CD14-positive monocyte (primary cell): ENCODE measurements at regions not wholly inside any gene's neighbourhood (a gene's known extent, or its start where the extent isn't known, plus 50 kb on each side); places are given as distances from the start of the nearest gene placed in this dataset.

Experiments used
- DNase-seq, 3 donors: peaks; one replicate each; pipeline ENCODE4 v3.0.0-alpha.2; 2011 to 2022
- H2AFZ ChIP-seq: 2 replicates; pipeline ENCODE4 v1.6.0; 2012; ENCODE audit warnings: mild to moderate bottlenecking, low read depth, low read length, inconsistent platforms; ENCODE audit not compliant: insufficient read depth, poor library complexity, severe bottlenecking
- H3K27ac ChIP-seq, 2 donors: 1 replicate in 1 of 2; 2 replicates in 1 of 2; pipeline ENCODE4 v1.5.1; 2012 to 2013; ENCODE audit warnings: low read length in 2 of 2, control low read depth in 1 of 2, inconsistent platforms in 1 of 2, low read depth in 1 of 2, mild to moderate bottlenecking in 1 of 2
- H3K27me3 ChIP-seq, 2 donors: one replicate each; pipeline versions ENCODE4 v1.6.0 to v1.6.1; 2011 to 2013; ENCODE audit warnings: low read length in 2 of 2; ENCODE audit not compliant: control insufficient read depth in 2 of 2, insufficient read depth in 2 of 2
- H3K36me3 ChIP-seq, 2 donors: replicated peaks in 1 of 2; 1 replicate in 1 of 2; 2 replicates in 1 of 2; pipeline versions ENCODE4 v1.5.1 to v1.6.1; 2012 to 2013; ENCODE audit warnings: low read length in 2 of 2, control low read depth in 1 of 2, inconsistent platforms in 1 of 2, mild to moderate bottlenecking in 1 of 2; ENCODE audit not compliant: insufficient read depth in 2 of 2, control insufficient read depth in 1 of 2
- H3K4me1 ChIP-seq, 2 donors: 1 replicate in 1 of 2; 2 replicates in 1 of 2; pipeline versions ENCODE4 v1.5.1 to v1.6.1; 2012 to 2013; ENCODE audit warnings: low read length in 2 of 2, control low read depth in 1 of 2, inconsistent platforms in 1 of 2, mild to moderate bottlenecking in 1 of 2, moderate library complexity in 1 of 2; ENCODE audit not compliant: insufficient read depth in 2 of 2, control insufficient read depth in 1 of 2
- H3K4me2 ChIP-seq: replicated peaks from 2 replicates; pipeline ENCODE3; 2012; ENCODE audit warnings: low read length, moderate library complexity, mild to moderate bottlenecking; ENCODE audit not compliant: poor library complexity, severe bottlenecking; ENCODE audit errors: extremely low read depth
- H3K4me3 ChIP-seq, 3 experiments: fragments of 200-600 bp in 1 of 3; sonication (generic) in 1 of 3; replicated peaks in 1 of 3; 1 replicate in 2 of 3; 2 replicates in 1 of 3; pipeline ENCODE4 v1.5.1; 2011 to 2013; ENCODE audit warnings: low read length in 3 of 3, mild to moderate bottlenecking in 3 of 3, control low read depth in 2 of 3, low read depth in 2 of 3, inconsistent platforms in 1 of 3, moderate library complexity in 1 of 3
- H3K79me2 ChIP-seq: 2 replicates; pipeline ENCODE4 v1.6.0; 2012; ENCODE audit warnings: mild to moderate bottlenecking, control low read depth, inconsistent platforms, low read length, moderate library complexity; ENCODE audit not compliant: insufficient read depth
- H3K9ac ChIP-seq: 2 replicates; pipeline ENCODE4 v1.6.0; 2017; ENCODE audit warnings: low read length, mild to moderate bottlenecking; ENCODE audit not compliant: insufficient read depth, poor library complexity, severe bottlenecking
- H3K9me3 ChIP-seq, 2 donors: replicated peaks in 1 of 2; 1 replicate in 1 of 2; 2 replicates in 1 of 2; pipeline versions ENCODE4 v1.5.1 to v1.6.1; 2012 to 2013; ENCODE audit warnings: low read length in 2 of 2, control low read depth in 1 of 2; ENCODE audit not compliant: control insufficient read depth in 1 of 2, insufficient read depth in 1 of 2
- H4K20me1 ChIP-seq: 2 replicates; pipeline ENCODE4 v1.6.0; 2012; ENCODE audit warnings: mild to moderate bottlenecking, low read length, control low read depth, moderate library complexity; ENCODE audit not compliant: insufficient read depth
- H3K27ac Mint-ChIP-seq, 7 donors: one replicate each; pipeline ENCODE4 v1.8.0; 2020; ENCODE audit warnings: mild to moderate bottlenecking in 7 of 7, mixed read lengths in 7 of 7, moderate library complexity in 6 of 7, inconsistent platforms in 2 of 7
- H3K27me3 Mint-ChIP-seq, 3 donors: one replicate each; pipeline ENCODE4 v1.8.0; 2021 to 2022; ENCODE audit warnings: low read depth in 3 of 3, mild to moderate bottlenecking in 3 of 3, mixed read lengths in 3 of 3, moderate library complexity in 3 of 3, inconsistent platforms in 1 of 3
- H3K36me3 Mint-ChIP-seq, 2 donors: one replicate each; pipeline ENCODE4 v1.8.0; 2020; ENCODE audit warnings: mixed read lengths in 2 of 2, inconsistent platforms in 1 of 2, mild to moderate bottlenecking in 1 of 2
- H3K4me1 Mint-ChIP-seq: one replicate; pipeline ENCODE4 v1.8.0; 2020; ENCODE audit warnings: mild to moderate bottlenecking, mixed read lengths
- H3K4me3 Mint-ChIP-seq, 2 donors: one replicate each; pipeline ENCODE4 v1.8.0; 2020; ENCODE audit warnings: mild to moderate bottlenecking in 2 of 2, mixed read lengths in 2 of 2, moderate library complexity in 1 of 2
- H3K9me3 Mint-ChIP-seq, 7 donors: one replicate each; pipeline ENCODE4 v1.8.0; 2020 to 2022; ENCODE audit warnings: mixed read lengths in 7 of 7, mild to moderate bottlenecking in 6 of 7, moderate library complexity in 6 of 7, inconsistent platforms in 2 of 7
- CTCF ChIP-seq: fragments of 200-600 bp; IDR thresholded peaks from one replicate; pipeline ENCODE4 v1.8.0; 2022; ENCODE audit warnings: antibody characterized with exemption, mild to moderate bottlenecking
- WGBS: methylation state at CpG from one replicate; pipeline ENCODE4 v1.1.5; 2013; ENCODE audit warnings: missing lambda C conversion rate; ENCODE audit not compliant: insufficient coverage; 5-methylcytosine and 5-hydroxymethylcytosine counted together
- intact Hi-C, 2 donors: fragments of 100-400 bp; cut with micrococcal nuclease; formaldehyde crosslinking; loops; one replicate each; pipeline versions ENCODE4 v1.15.0 to v1.15.1; 2023

DNA sequence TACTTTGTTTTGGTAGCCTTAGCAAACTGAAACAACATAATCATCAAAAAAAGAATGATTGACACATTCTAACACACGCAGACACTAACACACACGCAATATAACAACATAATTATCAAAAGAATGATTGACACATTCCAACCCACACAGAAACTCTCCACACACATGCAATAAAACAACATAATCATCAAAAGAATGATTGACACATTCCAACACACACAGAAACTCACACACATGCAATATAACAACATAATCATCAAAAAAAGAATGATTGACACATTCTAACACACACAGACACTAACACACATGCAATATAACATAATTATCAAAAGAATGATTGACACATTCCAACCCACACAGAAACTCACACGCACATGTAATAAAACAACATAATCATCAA lies 172.4 kb downstream of the THBS2 start:
- intact Hi-C loops = no loop called here
- no peak overlapping the region for H3K27ac ChIP-seq
- H3K36me3 Mint-ChIP-seq = no peaks in the 10 kb centered on the region
- H3K4me1 ChIP-seq = no peaks in the 10 kb centered on the region
- no peak overlapping the region for H2AFZ ChIP-seq
- H3K9me3 ChIP-seq = peaks cover 0 to 33% of the 10 kb centered on the region in 2 donors
- no peaks in the 10 kb centered on the region for H3K4me1 Mint-ChIP-seq
- TF ChIP-seq CTCF = no peak
- no peaks in the 10 kb centered on the region for H3K27me3 Mint-ChIP-seq
- H3K9me3 Mint-ChIP-seq = peaks cover 4 to 15% (median 11%) of the 10 kb centered on the region in 7 donors
- H3K4me3 Mint-ChIP-seq = no peak overlapping the region
- no peak overlapping the region for H3K9ac ChIP-seq
- no peaks in the 10 kb centered on the region for H3K79me2 ChIP-seq
- no peak overlapping the region for H3K27ac Mint-ChIP-seq
- no peaks in the 10 kb centered on the region for H4K20me1 ChIP-seq
- WGBS = 100% methylated on average over 2 of the region's 3 CpGs
- no peak overlapping the region for H3K4me3 ChIP-seq
- no peaks in the 10 kb centered on the region for H3K36me3 ChIP-seq
- DNase-seq = no peak
- H3K27me3 ChIP-seq = no peaks in the 10 kb centered on the region
- no peak overlapping the region for H3K4me2 ChIP-seq

DNA sequence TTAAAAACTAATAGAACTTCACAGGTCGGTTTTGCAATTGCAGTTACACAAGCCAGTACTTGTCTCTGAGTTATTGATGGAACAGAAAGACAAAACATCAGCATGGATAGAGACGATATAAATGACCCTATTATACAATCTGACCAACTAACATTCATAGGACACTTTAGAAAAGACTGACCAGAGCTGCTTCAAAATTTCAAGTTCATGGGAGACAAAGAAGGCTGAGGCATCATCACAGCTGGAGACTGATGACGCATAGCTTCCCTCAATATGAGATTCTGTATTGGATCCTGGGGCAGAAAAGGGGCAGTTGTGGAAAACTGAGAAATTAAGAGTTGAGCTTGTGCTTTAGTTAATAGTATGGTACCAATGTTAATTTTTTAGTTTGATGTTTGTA lies 174.0 kb downstream of the THBS2 start:
- no peak for DNase-seq
- intact Hi-C loops = no loop called here
- no peaks in the 10 kb centered on the region for H3K27me3 Mint-ChIP-seq
- no peaks in the 10 kb centered on the region for H3K4me1 ChIP-seq
- no peaks in the 10 kb centered on the region for H3K79me2 ChIP-seq
- H2AFZ ChIP-seq = no peak overlapping the region
- 100% methylated on average over 1 of the region's 3 CpGs for WGBS
- no peak for TF ChIP-seq CTCF
- peaks cover 0 to 29% of the 10 kb centered on the region in 2 donors for H3K9me3 ChIP-seq
- no peak overlapping the region for H3K4me2 ChIP-seq
- no peak overlapping the region for H3K4me3 Mint-ChIP-seq
- no peak overlapping the region for H3K9ac ChIP-seq
- peaks cover 4 to 10% (median 7%) of the 10 kb centered on the region in 7 donors for H3K9me3 Mint-ChIP-seq
- H4K20me1 ChIP-seq = no peaks in the 10 kb centered on the region
- H3K27ac ChIP-seq = no peak overlapping the region
- H3K4me1 Mint-ChIP-seq = no peaks in the 10 kb centered on the region
- H3K36me3 ChIP-seq = no peaks in the 10 kb centered on the region
- no peaks in the 10 kb centered on the region for H3K36me3 Mint-ChIP-seq
- H3K27ac Mint-ChIP-seq = no peak overlapping the region
- no peak overlapping the region for H3K4me3 ChIP-seq
- H3K27me3 ChIP-seq = no peaks in the 10 kb centered on the region
